T-helper 2 cell treated with Interferon-gamma antibody and Interleukin-4, amounts not matched to agents 100 ng/mL and 5 ng/mL, for 36 hours (primary cell): ENCODE measurements at regions not wholly inside any gene's neighbourhood (a gene's known extent, or its start where the extent isn't known, plus 50 kb on each side); places are given as distances from the start of the nearest gene placed in this dataset.
"Not testable (repeated sequence)": the region's sequence is repeated elsewhere in the genome, so short reads cannot be mapped to it uniquely, and the experiment has no call there.

Experiments used
- intact Hi-C: fragments of 100-400 bp; cut with micrococcal nuclease; formaldehyde crosslinking; loops from one replicate; pipeline ENCODE4 v1.15.1; 2023

DNA sequence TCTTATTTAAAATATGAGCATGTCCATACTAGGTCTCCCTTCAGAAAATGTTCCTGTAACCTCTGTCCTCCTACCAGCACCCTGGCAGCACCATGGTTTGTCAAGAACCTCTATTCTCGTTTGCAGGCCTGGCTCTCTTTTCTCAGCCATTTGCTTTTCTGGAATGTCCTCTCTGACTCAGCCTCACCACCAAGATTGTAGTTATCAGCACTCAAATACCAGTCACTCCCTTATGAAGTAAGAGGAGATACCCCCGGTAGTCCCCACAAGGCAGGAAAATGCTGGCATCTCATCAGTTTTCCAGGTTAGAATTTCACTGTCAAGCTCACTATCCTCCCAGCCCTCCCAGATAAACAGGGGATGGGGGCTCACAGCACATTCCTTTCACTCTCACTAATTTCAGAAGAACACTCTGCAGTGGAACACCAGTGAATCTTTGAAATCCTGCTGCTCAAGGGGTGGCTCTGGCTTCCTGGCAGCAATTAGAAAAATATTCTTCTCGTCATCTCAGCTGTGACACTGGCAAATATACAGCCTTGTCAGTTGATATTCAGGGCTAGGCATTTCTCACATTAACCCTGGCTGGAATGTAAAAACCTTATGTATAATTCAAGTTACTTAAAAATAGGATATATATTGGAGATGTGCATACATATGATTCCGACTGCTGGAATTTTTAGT is 129.2 kb downstream of the TBX18 start:
- intact Hi-C loops = no loop called here

DNA sequence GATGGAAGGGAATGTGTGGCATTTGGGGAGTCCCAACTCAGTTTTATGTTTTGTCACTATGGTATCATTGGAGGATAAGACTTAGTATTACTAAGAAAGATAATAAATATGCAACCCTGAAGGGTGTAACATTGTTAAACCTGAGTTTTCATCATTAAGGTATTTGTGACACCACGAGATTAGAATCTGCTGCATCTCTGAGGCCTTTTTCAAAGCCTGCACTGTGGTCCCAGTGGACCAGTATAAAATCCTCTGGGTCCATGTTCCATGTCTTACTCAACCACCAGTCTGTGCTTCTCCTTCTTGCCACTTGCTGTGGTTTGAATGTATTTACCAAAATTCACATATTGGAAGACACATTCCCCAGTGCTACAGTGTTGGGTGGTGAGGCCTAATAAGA is 130.6 kb downstream of the TBX18 start:
- intact Hi-C loops = no loop called here

DNA sequence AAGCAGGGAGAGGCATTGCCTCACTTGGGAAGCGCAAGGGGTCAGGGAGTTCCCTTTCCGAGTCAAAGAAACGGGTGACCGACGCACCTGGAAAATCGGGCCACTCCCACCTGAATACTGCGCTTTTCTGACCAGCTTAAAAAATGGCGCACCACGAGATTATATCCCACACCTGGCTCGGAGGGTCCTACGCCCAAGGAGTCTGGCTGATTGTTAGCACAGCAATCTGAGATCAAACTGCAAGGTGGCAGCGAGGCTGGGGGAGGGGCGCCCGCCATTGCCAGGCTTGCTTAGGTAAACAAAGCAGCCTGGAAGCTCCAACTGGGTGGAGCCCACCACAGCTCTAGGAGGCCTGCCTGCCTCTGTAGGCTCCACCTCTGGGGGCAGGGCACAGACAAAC is 137.9 kb downstream of the TBX18 start:
- intact Hi-C loops = not testable (repeated sequence)

DNA sequence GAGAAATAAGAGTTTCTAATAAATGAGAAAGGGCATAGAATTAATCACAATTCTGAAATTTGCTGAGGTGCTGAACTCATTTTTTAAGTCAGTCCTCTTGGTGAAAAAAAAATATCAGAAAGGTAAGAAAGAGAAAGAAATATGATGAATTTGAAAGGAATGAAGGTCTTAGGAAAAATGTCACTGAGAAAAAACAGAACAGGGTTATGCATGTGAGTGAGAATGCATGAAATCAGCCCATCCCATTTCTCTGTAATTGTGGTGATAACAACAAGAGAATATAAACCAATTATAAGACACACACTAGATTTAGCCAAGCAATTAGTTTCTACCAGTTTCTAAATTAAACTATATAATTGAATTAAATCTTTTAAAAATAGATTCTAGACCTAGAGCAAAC is 138.9 kb downstream of the TBX18 start:
- intact Hi-C loops = no loop called here

DNA sequence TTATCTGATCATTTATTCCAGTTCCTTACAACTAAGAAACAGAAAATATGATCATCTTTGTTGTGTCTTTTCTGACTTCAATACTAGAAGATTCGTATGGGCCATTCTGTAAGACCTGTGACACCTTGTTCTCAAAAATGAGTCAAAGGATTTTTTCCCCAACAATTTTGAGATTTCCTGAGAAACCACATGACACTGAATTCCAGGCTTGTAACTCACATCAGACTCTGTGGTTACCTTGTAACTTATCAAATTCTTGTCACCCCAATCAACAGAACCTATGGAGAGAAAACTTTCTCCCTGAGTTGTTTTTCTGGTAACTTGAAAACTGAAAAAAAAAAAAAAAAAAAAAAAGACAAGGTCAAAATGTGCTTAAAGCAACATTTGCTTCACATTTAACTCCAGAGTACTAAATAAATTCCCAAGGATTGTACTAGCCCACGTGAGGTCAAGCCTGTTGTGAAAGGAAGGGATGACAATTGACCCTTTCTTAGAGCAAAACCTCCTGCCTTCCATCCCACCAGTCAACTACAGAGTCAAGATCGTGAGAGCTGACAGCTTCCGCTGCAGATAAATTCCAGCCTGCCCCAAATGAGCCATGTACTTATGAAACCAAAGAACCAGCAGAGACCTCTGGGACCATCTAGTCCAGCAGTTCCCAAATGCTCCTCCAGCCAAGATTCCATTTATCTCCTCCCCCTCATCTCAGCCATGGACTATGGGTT is 140.3 kb downstream of the TBX18 start:
- intact Hi-C loops = no loop called here

DNA sequence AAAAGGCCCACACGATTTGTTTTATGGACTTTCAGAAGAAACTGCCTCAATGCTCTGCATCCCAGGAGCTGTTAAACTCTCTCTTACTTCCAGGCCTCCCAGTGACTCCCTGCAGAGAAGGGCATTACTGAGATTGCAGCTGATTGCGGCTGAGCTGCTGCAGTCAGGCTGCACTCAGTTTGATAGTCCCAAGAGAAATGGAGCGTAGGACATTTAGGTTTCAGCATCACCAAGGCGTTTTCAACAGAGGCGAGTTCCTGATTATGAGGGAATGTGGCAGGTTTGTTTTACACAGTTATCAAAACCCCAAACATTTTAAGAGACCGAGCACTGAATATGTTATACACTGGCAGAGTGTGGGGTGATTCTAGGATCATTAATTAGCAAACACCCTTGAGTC is 145.6 kb downstream of the TBX18 start:
- intact Hi-C loops = no loop called here

DNA sequence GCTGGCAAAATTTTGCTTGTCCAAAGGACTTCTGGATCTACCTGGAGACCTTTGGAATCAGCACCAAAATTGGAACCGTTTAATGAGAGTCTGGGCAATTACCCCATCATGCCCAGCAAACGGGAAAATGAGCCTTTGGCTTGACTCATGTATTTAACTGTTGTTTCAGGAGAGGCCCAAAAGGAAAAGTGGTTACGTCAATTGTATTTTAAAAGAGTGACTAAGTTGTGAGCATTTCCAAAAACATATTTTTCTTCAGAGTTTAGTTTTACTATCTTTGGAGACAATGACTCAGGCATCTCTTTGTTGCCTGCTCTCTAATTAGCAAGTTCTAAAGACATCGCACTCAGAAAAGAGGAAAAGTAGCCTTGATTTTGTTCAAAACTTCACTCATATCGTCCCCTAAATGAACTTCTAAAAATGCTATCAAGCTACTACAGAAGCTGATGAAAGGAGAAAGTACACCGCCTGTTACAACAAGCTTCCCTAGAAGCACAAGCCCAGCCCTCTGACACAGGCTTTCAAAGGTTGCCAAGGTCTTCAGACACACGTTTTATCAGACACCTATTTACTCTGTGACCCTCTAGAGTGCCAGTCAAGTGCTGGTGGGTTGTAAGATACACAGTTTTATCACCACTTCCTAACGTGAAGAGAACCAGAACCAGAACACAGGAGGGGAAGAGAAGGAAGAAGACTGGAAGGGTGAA is 146.2 kb downstream of the TBX18 start:
- intact Hi-C loops = no loop called here

DNA sequence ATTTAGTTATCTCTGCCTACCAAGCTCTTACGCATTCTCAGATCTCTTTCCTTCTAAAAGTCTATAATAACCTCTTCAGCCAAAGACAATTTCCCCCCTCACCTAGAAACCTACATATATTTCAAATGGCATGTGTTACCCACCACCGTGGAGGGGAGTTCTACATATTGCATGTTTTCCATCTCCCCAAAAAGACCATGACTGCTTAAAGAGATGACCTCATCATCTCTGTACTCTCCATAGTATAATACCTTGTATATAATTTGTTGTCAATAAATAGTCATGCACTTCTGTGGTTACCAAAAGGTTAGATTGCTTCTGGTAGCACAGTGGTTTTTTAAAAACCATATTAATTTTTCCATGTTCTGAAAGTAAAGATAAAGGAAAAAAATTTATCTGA is 148.4 kb downstream of the TBX18 start:
- intact Hi-C loops = no loop called here

DNA sequence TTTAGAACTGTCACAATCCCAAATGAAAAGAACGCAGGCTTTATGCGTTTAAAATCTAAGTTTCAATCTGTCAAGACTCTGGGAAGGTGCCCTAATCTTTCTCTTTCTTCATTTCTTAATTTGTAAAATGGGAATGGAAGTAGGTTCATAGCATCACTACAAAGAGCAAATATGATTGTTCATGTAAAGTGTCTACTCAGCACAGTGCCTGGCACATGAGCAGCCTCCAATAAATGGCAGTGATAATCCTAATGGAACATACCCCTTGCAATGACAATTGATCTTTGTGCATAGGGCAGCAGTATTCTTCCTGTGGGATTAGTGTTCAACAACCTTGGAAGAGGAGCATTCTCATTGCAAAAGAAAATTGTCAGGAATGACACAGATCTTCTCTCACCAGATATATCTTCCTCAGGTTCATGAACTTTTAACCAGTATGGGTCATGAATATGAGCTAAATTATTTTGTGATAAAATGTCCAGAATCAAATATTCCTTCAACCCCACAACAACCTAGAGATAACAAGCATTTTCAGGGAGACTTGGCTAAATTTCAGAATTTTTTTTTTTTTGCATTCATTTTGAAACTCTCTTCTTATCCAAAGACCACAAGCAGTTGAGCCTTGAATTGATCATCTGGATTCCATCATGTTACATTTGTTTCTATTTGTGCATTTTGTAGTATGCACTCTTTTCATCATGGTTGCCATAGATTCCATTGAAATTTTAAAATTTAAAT is 149.1 kb downstream of the TBX18 start:
- intact Hi-C loops = no loop called here

DNA sequence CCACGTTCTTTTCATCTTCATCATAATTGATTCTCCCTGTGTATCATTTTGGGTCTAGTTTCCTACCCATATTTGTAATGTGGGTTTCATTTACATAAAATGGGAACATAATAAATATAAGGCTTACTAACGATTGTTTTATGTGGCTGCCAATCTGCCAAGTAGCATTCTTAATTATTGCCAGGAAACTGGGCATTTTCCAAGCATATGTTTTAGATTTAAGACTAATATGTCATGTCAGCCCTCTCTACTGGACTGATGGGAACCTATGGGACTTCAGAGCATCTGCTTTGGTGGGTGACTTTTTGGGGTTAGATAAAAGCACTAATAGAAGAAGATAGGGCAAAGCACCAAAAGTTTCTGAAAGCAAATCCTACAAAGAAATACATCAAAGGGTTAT is 157.5 kb downstream of the TBX18 start:
- intact Hi-C loops = no loop called here

DNA sequence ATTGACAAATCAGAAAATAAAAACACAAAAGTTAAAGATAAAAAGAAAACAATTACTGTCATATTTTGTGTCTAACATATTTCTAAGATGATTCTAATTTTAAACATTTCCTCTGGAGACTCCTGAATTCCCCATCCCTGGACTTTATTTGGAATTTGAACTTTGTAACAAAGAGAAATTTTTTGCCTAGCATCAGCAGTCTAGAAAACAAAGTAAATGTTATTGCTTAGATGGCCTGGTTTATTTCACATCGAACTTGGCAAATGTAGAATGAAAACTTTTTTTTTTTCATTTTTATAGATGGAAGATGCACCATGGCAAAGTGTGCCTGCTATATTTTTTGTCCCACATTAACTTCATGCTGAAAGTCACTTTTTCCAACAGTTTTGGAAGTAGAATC is 159.1 kb downstream of the TBX18 start:
- intact Hi-C loops = no loop called here

DNA sequence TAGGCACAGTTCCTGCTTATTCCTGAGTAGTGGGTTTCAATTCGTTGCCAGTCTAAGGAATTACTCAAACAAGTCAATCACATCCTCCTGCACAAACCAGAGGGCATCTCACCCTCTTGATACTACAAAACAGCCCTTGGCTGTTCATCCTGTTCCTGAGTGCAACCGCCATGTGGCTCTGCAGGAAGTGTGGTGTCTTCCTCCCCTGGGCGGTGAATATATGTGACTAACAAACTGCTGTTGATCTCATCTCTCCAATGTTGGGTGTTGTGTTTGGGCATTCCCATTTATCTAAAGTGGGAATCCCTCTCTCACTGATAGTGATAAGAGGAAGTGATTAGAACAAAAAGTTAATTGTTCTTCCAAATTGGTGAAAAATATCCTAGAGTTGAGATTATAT is 163.0 kb downstream of the TBX18 start:
- intact Hi-C loops = no loop called here

DNA sequence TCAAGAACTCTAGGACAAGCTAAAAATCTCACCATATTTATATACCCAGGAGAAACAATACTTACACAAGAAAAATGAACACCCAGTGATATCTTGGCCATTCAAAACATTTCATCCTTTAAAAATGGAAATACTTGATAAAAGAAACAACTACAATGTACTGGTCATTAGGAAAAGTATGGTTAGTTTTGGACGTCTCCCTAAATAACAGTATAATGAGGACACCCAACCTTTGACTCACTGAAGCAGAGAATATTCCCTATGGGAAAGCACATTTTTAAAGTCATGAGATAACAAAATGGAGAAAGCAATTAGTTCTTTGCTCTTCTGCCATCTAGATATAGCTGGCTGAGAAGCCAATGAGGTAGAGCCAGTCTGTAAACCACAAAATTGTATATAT is 164.4 kb downstream of the TBX18 start:
- intact Hi-C loops = no loop called here

DNA sequence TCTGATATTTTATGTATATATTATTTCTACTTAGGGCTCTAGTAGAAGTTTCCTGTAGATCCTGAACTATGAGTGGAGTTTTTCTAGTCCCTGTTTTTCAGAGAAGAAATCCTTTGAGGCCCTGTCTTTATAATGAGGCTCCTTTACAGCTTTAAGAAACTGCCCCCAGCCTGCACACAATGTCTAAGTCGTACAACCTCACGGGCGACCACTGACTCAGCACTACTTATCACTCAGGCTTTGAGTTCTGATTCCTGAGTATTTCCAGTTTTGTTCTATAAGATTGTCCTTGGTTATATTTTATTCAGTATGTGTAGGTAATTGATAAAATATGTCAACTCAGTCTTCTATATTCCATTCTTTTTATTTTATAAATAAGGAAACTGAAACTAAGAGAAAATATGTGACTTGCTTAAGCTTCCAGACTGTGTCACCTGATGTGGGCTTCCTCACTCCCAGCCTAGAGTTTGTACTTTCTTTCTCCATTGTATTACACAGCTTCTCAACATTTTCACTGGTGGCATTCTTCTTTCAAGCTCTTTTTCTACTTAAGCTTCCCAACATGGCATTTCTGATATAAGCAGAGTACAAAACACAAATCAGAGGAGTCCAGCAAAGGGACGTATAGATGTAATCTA is 167.0 kb downstream of the TBX18 start:
- intact Hi-C loops = no loop called here

DNA sequence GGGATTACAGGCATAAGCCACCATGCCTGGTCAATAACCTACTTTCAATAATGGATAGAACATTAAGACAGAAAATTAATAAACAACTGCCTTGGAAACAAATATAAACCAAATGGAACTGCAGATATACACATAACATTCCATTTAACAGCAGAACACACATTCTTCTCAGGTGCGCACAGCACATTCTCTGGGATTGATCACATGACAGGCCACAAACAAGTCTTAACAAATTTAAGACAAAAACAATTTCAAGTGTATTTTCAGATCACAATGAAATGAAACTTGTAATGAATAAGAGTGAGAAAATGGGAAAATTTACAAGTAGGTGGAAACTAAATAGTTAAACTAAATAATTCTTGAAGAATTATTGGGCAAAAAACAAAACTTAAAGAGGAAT is 167.9 kb downstream of the TBX18 start:
- intact Hi-C loops = no loop called here

DNA sequence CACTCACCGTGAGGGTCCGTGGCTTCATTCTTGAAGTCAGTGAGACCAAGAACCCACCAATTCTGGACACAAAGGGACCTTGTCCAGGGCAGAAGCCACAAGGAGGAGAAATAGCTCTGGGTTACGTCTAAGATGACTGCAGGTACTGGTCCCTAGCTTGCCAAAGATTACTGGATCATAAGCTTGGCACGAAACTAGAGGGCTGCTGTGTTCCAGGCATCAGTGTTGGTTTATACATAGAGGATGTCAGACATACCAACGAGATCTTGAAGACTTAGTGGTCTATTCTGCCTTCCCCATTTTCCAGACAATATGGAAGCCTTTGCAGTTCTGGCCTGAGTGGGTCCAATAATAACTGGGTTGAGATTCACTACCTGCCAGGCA is 175.7 kb downstream of the TBX18 start:
- intact Hi-C loops = no loop called here

DNA sequence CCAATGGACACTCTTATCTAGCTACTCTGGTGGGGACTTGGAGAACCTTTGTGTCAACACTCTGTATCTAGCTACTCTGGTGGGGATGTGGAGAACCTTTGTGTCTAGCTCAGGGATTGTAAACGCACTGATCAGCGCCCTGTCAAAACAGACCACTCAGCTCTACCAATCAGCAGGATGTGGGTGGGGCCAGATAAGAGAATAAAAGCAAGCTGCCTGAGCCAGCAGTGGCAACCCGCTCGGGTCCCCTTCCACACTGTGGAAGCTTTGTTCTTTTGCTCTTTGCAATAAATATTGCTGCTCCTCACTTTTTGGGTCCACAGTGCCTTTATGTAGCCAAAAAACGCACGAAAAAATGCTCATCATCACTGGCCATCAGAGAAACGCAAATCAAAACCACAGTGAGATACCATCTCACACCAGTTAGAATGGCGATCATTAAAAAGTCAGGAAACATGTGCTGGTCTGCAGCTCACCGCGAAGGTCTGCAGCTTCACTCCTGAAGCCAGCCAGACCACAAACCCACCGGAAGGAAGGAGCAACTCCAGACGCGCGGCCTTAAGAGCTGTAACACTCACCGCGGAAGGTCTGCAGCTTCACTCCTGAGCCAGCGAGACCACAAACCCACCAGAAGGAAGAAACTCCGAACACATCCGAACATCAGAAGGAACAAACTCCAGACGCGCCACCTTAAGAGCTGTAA is 176.3 kb downstream of the TBX18 start:
- intact Hi-C loops = not testable (repeated sequence)

DNA sequence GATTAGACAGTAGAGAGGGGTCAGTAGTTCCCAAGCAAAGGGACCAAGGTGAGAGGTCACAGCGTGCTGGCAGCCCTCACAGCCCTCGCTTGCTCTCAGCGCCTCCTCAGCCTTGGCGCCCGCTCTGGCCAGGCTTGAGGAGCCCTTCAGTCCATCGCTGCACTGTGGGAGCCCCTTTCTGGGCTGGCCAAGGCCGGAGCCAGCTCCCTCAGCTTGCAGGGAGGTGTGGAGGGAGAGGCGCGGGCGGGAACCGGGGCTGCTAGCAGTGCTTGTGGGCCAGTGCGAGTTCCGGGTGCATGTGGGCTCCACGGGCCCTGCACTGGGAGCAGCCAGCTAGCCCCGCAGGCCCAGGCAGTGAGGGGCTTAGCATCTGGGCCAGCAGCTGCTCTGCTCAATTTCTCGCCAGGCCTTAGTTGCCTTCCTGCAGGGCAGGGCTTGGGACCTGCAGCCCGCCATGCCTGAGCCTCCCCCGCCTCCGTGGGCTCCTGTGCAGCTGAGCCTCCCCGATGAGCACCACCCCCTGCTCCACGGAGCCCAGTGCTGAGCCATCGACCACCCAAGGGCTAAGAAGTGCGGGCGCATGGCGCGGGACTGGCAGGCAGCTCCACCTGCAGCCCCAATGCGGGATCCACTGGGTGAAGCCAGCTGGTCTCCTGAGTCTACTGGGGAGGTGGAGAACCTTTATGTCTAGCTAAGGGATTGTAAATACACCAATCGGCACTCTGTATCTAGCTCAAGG is 177.0 kb downstream of the TBX18 start:
- intact Hi-C loops = not testable (repeated sequence)

DNA sequence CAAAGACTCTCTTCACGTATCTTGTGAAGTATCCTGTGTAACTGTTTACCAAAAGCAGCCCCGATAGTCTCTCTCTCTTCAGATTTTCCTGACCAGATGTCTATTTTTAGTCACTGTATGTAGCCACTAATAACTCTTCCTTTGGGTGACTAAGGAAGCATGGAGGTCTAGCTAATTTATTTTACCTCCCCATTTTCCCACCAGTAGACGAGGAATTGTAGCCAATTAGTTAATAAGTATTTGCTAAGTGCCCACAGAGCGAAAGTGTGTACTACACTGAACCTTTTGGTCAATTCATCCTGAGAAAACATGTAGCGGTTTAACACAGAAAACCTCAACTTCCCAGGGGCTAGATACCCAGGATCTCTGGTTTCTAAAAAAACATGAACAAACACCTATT is 180.6 kb downstream of the TBX18 start:
- intact Hi-C loops = no loop called here

DNA sequence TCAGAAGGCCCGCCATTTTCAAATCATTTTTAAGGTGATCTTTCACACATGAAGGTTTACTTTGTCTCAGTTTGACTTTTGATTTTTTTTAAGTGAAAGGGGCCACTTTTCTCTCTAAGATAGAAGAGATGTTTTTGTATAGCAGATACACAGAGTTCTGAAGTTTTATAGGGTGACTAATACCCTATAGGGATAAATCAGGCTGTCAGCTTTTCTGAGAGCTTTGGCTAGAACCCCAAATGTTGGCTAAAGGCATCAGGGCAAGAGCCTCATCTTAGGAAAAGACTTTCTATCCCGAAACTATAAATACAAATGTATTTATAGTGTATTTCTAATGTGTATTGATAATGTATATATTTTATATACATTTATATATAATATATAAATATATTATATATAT is 181.4 kb downstream of the TBX18 start:
- intact Hi-C loops = no loop called here
